Caco-2 (cell line): ENCODE measurements at regions not wholly inside any gene's neighbourhood (a gene's known extent, or its start where the extent isn't known, plus 50 kb on each side); places are given as distances from the start of the nearest gene placed in this dataset.
A peak's percentile ranks its signal among the peaks of the same experiment; 100 is the strongest.

Experiments used
- BruUV-seq: library from RNA; stranded (reverse); fragments of 400-500 nt; replicated peaks from 2 replicates; lab custom pipeline; 2021; lab: Mats Ljungman, UMichigan
- CTCF ChIA-PET: fragments of 300-600 bp; sonication (Branson Sonifier 250); formaldehyde crosslinking; loops from one replicate; lab custom pipeline; 2022; ENCODE audit warnings: antibody characterized with exemption; lab: Charles Lee
- POLR2A ChIA-PET: fragments of 300-600 bp; sonication (Branson Sonifier 250); formaldehyde crosslinking; loops from one replicate; lab custom pipeline; 2022; ENCODE audit warnings: antibody characterized with exemption; lab: Charles Lee
- DNase-seq, 2 experiments: peaks; one replicate each; pipeline versions ENCODE4 v3.0.0 to v3.0.0-alpha.2; 2020 to 2022
- H3K27me3 ChIP-seq: replicated peaks from 2 replicates; pipeline ENCODE4 v1.6.0; 2011; ENCODE audit warnings: low read length; ENCODE audit not compliant: control insufficient read depth, insufficient read depth
- H3K36me3 ChIP-seq: 2 replicates; pipeline ENCODE4 v1.5.1; 2011; ENCODE audit warnings: low read length; ENCODE audit not compliant: control insufficient read depth, insufficient read depth
- H3K4me1 ChIP-seq: fragments of 250-450 bp; sonication (Bioruptor Pico); 2 replicates; pipeline ENCODE4 v1.5.1; 2020; ENCODE audit warnings: mild to moderate bottlenecking
- H3K4me3 ChIP-seq: 2 replicates; pipeline ENCODE4 v1.5.1; 2011; ENCODE audit warnings: low read depth, mild to moderate bottlenecking, control low read depth, low read length
- H3K9me3 ChIP-seq: fragments of 250-450 bp; sonication (Bioruptor Pico); 2 replicates; pipeline ENCODE4 v1.5.1; 2020; ENCODE audit warnings: mild to moderate bottlenecking, moderate library complexity
- H3K27ac Mint-ChIP-seq: one replicate; pipeline ENCODE4 v1.8.0; 2022; ENCODE audit warnings: mixed read lengths; ENCODE audit not compliant: unreplicated experiment
- H3K27me3 Mint-ChIP-seq: one replicate; pipeline ENCODE4 v1.8.0; 2022; ENCODE audit warnings: mixed read lengths; ENCODE audit not compliant: insufficient read depth, unreplicated experiment
- H3K36me3 Mint-ChIP-seq: one replicate; pipeline ENCODE4 v1.8.0; 2022; ENCODE audit warnings: mild to moderate bottlenecking, mixed read lengths; ENCODE audit not compliant: insufficient read depth, unreplicated experiment
- H3K4me1 Mint-ChIP-seq: one replicate; pipeline ENCODE4 v1.8.0; 2022; ENCODE audit warnings: low read depth, mixed read lengths; ENCODE audit not compliant: unreplicated experiment
- H3K4me3 Mint-ChIP-seq: one replicate; pipeline ENCODE4 v1.8.0; 2022; ENCODE audit warnings: mild to moderate bottlenecking, moderate library complexity, mixed read lengths; ENCODE audit not compliant: unreplicated experiment
- H3K9me3 Mint-ChIP-seq: one replicate; pipeline ENCODE4 v1.8.0; 2022; ENCODE audit warnings: mixed read lengths; ENCODE audit not compliant: unreplicated experiment
- CTCF ChIP-seq, 2 experiments: fragments of 200-600 bp in 1 of 2; IDR thresholded peaks; 1 replicate in 1 of 2; 2 replicates in 1 of 2; pipeline versions ENCODE4 v1.5.1 to v1.8.0; 2011 to 2022; ENCODE audit warnings: antibody characterized with exemption in 1 of 2, control low read depth in 1 of 2, inconsistent platforms in 1 of 2, low read depth in 1 of 2, low read length in 1 of 2, mild to moderate bottlenecking in 1 of 2, moderate library complexity in 1 of 2; ENCODE audit not compliant: insufficient read depth in 1 of 2, severe bottlenecking in 1 of 2, unreplicated experiment in 1 of 2
- intact Hi-C: fragments of 100-400 bp; cut with micrococcal nuclease; formaldehyde crosslinking; loops from one replicate; pipeline ENCODE4 v1.10.0; 2022; ENCODE audit not compliant: unreplicated experiment

- no peaks in the 10 kb centered on the region for H3K27me3 Mint-ChIP-seq
Measured at GRCh38 chrX:17285983-17286382, 89.0 kb upstream of the NHS start.

GRCh38 chrX:17291171-17291900, 83.7 kb upstream of the NHS start:
- TF ChIP-seq CTCF (IDR thresholded peaks at IDR 0.05; ENCODE audit: insufficient read depth in 1 of 2, low read depth in 1 of 2, low read length in 1 of 2, severe bottlenecking in 1 of 2, unreplicated experiment in 1 of 2): no peak
- peak in 1 of 2 experiments; percentile 2 for DNase-seq
- Histone ChIP-seq H3K9me3 (no peaks in the 10 kb centered on the region), H3K4me3 (no peak overlapping the region), H3K4me1 (peaks cover 13% of the 10 kb centered on the region; the same call in 1 of the 2 replicates), H3K27me3 (no peaks in the 10 kb centered on the region), H3K36me3 (no peaks in the 10 kb centered on the region)
- H3K27ac Mint-ChIP-seq: no peak overlapping the region
- peaks cover 11% of the 10 kb centered on the region for H3K4me1 Mint-ChIP-seq
- POLR2A ChIA-PET: no interaction called here
- no peaks in the 10 kb centered on the region for H3K27me3 Mint-ChIP-seq
- no peaks in the 10 kb centered on the region for H3K36me3 Mint-ChIP-seq
- H3K9me3 Mint-ChIP-seq: peaks cover 9% of the 10 kb centered on the region
- BruUV-seq: no TSS peak
- intact Hi-C loops: no loop called here
- CTCF ChIA-PET: no interaction called here
- H3K4me3 Mint-ChIP-seq: no peak overlapping the region

More at GRCh38 chrX:17285983-17286382, 89.0 kb upstream of the NHS start:
- Histone ChIP-seq H3K4me3 (no peak overlapping the region), H3K36me3 (no peaks in the 10 kb centered on the region), H3K9me3 (no peaks in the 10 kb centered on the region), H3K4me1 (0 out of 2 replicates have a peak, but pooled peaks cover 4% of the 10 kb centered on the region), H3K27me3 (no peaks in the 10 kb centered on the region)
- ChIA-PET POLR2A (no interaction called here), CTCF (no interaction called here)
- Mint-ChIP-seq H3K27ac (no peak overlapping the region), H3K4me3 (no peak overlapping the region), H3K4me1 (peaks cover 1% of the 10 kb centered on the region), H3K9me3 (peaks cover 12% of the 10 kb centered on the region), H3K36me3 (peaks cover 1% of the 10 kb centered on the region)
- DNase-seq: no peak
- no TSS peak for BruUV-seq
- intact Hi-C loops: no loop called here
- no peak for TF ChIP-seq CTCF (IDR thresholded peaks at IDR 0.05; ENCODE audit: insufficient read depth in 1 of 2, low read depth in 1 of 2, low read length in 1 of 2, severe bottlenecking in 1 of 2, unreplicated experiment in 1 of 2)

- Mint-ChIP-seq H3K27ac (no peak overlapping the region), H3K27me3 (no peaks in the 10 kb centered on the region), H3K9me3 (peaks cover 9% of the 10 kb centered on the region), H3K4me1 (peaks cover 11% of the 10 kb centered on the region), H3K4me3 (no peak overlapping the region), H3K36me3 (no peaks in the 10 kb centered on the region)
- DNase-seq: no peak
- no peaks in the 10 kb centered on the region for H3K9me3 ChIP-seq
- ChIA-PET CTCF (no interaction called here), POLR2A (no interaction called here)
- intact Hi-C loops: no loop called here
- TF ChIP-seq CTCF (IDR thresholded peaks at IDR 0.05; ENCODE audit: insufficient read depth in 1 of 2, low read depth in 1 of 2, low read length in 1 of 2, severe bottlenecking in 1 of 2, unreplicated experiment in 1 of 2): no peak
- H3K36me3 ChIP-seq: no peaks in the 10 kb centered on the region
- H3K4me3 ChIP-seq: no peak overlapping the region
- H3K4me1 ChIP-seq: peaks cover 13% of the 10 kb centered on the region; the same call in 1 of the 2 replicates
- no peaks in the 10 kb centered on the region for H3K27me3 ChIP-seq
- BruUV-seq: no TSS peak
Measured at GRCh38 chrX:17292111-17292527, 82.9 kb upstream of the NHS start.
